Esophagus muscularis mucosa (tissue), 3 donors: ENCODE measurements at regions not wholly inside any gene's neighbourhood (a gene's known extent, or its start where the extent isn't known, plus 50 kb on each side); places are given as distances from the start of the nearest gene placed in this dataset.

Experiments
- POLR2A ChIP-seq: fragments of 450-650 bp; IDR thresholded peaks from one replicate; pipeline ENCODE4 v1.6.1; 2017; ENCODE audit warnings: antibody characterized with exemption, moderate library complexity, mild to moderate bottlenecking, low read depth
- TF ChIP-seq, protein P1 (sequence below), 3 experiments: fragments of 200-600 bp in 2 of 3; fragments of 450-650 bp in 1 of 3; sonication (generic) in 2 of 3; IDR thresholded peaks; one replicate each; pipeline ENCODE4 v1.5.1; 2017 to 2019; ENCODE audit warnings: antibody characterized with exemption in 3 of 3, mild to moderate bottlenecking in 2 of 3, moderate library complexity in 1 of 3

DNA sequence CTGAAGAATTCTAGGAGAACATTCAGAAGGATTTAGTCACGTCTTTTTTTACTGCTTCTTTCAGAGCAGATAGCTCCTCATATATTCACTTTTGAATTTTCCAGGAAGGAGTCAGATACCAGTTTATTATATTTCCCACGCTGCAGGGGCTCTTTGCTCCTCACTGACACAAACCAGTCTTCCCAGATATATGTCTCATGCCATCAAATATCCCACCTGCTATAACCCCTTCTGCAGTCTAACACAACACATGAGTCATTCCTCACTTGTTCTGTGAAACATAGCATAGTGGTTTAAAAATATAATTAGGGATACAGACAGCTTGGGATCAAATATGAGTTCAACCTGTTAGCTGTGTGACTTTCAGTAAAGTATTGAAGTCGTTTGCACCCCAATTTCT lies 251.7 kb upstream of the DPYD start:
- TF ChIP-seq, protein P1, sequence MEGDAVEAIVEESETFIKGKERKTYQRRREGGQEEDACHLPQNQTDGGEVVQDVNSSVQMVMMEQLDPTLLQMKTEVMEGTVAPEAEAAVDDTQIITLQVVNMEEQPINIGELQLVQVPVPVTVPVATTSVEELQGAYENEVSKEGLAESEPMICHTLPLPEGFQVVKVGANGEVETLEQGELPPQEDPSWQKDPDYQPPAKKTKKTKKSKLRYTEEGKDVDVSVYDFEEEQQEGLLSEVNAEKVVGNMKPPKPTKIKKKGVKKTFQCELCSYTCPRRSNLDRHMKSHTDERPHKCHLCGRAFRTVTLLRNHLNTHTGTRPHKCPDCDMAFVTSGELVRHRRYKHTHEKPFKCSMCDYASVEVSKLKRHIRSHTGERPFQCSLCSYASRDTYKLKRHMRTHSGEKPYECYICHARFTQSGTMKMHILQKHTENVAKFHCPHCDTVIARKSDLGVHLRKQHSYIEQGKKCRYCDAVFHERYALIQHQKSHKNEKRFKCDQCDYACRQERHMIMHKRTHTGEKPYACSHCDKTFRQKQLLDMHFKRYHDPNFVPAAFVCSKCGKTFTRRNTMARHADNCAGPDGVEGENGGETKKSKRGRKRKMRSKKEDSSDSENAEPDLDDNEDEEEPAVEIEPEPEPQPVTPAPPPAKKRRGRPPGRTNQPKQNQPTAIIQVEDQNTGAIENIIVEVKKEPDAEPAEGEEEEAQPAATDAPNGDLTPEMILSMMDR (IDR thresholded peaks at IDR 0.05): no peak
- TF ChIP-seq POLR2A: no peak
